ENCODE measurements at regions not wholly inside any gene's neighbourhood (a gene's known extent, or its start where the extent isn't known, plus 50 kb on each side); places are given as distances from the start of the nearest gene placed in this dataset.
"Not testable (repeated sequence)": the region's sequence is repeated elsewhere in the genome, so short reads cannot be mapped to it uniquely, and the experiment has no call there.

GRCh38 chr13:90557626-90558025, 789.9 kb upstream of the MIR17HG start:
- no peak for DNase-seq (ENCODE audit: low read depth in 4 of 4, low spot score in 2 of 4)

GRCh38 chr13:90562443-90562842, 785.0 kb upstream of the MIR17HG start:
- peak in 1 of 4 donors; percentile 21 for DNase-seq (ENCODE audit: low read depth in 4 of 4, low spot score in 2 of 4)

DNA sequence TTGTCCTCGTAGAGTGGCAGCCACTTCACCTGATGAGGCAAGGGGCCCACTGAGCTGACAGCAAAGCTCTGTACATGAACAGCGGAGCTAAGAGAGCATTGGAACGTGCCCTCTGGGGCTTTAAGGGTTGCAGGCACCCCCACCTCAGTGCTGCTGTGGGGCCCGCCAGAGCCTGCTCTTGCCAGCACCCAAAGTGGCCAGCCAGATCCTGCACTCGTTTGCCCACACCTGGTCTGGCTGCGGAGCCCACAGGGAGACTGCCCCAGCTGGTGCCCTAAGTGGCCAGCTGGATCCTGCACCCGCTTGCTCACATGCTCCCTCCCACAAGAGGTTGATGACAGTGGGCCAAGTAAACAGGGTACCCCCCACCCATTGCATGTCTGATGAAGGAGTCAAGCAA, 783.4 kb upstream of the MIR17HG start:
- DNase-seq (ENCODE audit: low read depth in 4 of 4, low spot score in 2 of 4): no peak

GRCh38 chr13:90564566-90564965, 782.9 kb upstream of the MIR17HG start:
- no peak for DNase-seq (ENCODE audit: low read depth in 4 of 4, low spot score in 2 of 4)

- no peak for DNase-seq (ENCODE audit: low read depth in 4 of 4, low spot score in 2 of 4)
Measured at GRCh38 chr13:90565985-90566713, 781.3 kb upstream of the MIR17HG start.

DNA sequence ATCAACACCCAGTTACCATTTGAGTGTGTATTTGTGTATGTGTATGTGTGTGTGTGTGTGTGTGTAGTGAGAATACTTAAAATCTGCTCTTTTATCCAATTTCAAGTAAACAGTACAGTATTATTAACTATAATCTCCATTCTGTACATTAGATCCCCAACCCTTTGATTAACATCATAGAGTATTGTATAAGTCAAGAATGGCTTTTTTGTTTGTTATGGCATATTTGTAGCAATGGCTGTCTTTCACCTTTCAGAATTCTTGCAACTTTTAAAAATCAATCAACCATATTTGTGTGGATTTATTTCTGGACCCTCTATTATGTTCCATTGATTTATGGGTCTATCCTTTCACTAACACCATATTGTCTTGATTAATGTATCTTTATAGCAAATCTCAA, 779.3 kb upstream of the MIR17HG start:
- DNase-seq (ENCODE audit: low read depth in 4 of 4, low spot score in 2 of 4): no peak

GRCh38 chr13:90576067-90576466, 771.4 kb upstream of the MIR17HG start:
- DNase-seq (ENCODE audit: low read depth in 4 of 4, low spot score in 2 of 4): no peak

DNA sequence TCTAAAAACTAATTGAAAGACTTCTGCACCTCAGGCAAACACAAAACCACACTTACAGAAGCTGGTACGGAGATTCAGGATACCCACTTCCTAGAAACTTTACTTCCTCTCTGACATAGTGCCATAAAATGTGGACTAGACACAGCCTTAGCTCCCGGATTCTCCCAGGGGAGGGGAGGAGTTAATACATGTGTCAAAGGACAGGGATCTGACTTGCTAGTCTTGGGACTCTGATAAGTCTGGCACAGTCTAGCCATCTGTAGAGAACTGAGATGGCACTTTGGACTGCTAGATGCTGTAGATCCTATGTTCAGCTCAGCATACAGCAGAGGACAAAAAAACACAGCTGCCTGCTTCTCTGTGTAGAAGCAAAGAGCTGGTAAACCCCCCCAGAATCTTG, 769.8 kb upstream of the MIR17HG start:
- no peak for DNase-seq (ENCODE audit: low read depth in 4 of 4, low spot score in 2 of 4)

- no peak for DNase-seq (ENCODE audit: low read depth in 4 of 4, low spot score in 2 of 4)
Measured at GRCh38 chr13:90585392-90585791, 762.1 kb upstream of the MIR17HG start.

- DNase-seq (ENCODE audit: low read depth in 4 of 4, low spot score in 2 of 4): no peak
Measured at GRCh38 chr13:90591260-90591926, 756.1 kb upstream of the MIR17HG start.

- DNase-seq (ENCODE audit: low read depth in 4 of 4, low spot score in 2 of 4): no peak
Measured at GRCh38 chr13:90591927-90592268, 755.6 kb upstream of the MIR17HG start.

DNA sequence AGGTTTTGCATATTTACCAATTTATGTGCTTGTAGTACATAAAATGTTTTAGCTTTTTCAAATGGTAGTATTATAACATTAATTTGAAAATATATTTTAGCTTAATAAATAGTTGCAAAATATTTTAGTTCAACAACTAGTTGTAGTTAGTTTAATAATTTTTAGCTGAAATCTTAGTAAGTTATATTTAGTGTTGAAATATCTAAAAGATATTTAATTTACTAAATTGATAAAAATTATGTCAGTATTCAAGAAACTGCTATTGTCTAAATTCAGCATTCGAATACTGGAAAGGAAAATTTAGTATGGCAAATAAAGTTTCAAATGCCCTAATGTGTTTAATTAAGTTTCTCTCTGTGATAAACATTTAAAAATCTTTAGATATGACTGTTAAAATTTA, 754.5 kb upstream of the MIR17HG start:
- DNase-seq (ENCODE audit: low read depth in 4 of 4, low spot score in 2 of 4): no peak

GRCh38 chr13:90594681-90595080, 752.8 kb upstream of the MIR17HG start:
- DNase-seq (ENCODE audit: low read depth in 4 of 4, low spot score in 2 of 4): no peak

GRCh38 chr13:90605664-90606063, 741.8 kb upstream of the MIR17HG start:
- DNase-seq (ENCODE audit: low read depth in 4 of 4, low spot score in 2 of 4): no peak

DNA sequence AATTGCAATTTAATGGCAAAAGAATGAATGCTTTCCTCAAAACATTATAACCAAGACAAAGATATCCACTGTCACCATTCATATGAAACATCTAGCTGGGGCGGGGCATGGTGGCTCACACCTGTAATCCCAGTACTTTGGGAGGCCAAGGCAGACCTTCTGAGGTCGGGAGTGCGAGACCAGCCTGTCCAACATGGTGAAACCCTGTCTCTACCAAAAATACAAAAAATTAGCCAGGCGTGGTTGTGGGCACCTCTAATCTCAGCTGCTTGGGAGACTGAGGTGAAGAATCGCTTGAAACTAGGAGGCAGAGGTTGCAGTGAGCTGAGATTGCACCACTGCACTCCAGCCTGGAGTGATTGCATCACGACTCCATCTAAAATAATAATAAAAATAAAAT, 740.6 kb upstream of the MIR17HG start:
- DNase-seq (ENCODE audit: low read depth in 4 of 4, low spot score in 2 of 4): not testable (repeated sequence)

GRCh38 chr13:90612391-90612790, 735.1 kb upstream of the MIR17HG start:
- DNase-seq (ENCODE audit: low read depth in 4 of 4, low spot score in 2 of 4): no peak

GRCh38 chr13:90613076-90613795, 734.3 kb upstream of the MIR17HG start:
- DNase-seq (ENCODE audit: low read depth in 4 of 4, low spot score in 2 of 4): no peak

DNA sequence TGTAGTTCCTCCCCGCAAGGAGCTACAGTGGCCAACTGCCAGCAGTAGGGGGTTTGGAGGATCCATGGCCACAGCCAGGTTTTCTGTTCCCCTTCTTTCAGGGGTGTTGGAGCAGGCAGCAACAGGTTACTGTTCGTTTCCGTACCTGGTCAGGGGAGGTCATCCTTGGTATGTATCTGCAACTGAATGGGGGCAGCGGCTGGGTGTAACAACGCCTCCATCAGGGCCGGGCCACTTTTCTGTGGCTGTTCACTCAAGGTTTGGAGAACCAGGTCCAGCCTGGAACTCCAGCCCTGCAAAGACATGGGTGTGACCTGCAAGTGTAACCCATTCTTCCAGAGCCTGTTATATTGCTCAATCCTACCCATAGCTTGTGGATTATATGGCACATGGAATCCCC, 732.3 kb upstream of the MIR17HG start:
- DNase-seq (ENCODE audit: low read depth in 4 of 4, low spot score in 2 of 4): no peak

DNA sequence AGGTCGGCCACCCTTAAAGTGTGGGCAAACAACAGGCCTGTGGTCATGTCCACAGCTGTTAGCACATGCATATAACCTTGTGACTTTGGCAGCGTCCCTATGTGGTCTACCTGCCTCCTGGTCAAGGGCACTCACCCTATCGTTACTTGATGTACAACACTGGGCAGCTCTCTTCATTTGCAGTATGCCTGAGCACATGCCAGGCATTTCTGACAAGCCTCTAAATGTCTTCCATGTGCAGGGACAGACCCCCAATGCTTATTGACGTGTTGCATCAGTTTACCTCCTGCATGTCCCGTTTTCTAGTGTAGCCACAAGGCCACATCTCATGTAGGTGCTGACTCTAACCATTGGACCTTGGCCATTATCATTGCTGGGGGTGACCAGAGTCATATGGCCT, 731.7 kb upstream of the MIR17HG start:
- DNase-seq (ENCODE audit: low read depth in 4 of 4, low spot score in 2 of 4): no peak

DNA sequence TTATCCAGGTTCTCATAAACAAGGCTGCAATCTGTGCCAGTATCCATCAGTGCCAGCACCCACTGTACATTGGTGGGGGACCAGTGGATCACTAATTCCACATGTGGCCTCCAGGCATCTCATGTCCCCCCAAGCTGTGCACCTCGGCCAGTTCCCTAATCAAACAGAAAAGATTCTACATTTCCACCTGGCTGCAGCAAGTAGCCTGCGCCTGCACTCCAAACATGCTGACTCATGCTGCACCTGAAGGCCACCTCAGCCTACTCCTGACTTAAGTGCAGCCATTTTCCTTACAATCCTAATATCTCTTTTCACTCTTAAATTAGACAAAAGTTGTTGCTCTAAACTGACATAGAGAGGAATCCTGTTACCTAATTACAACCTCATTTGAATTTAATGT, 729.4 kb upstream of the MIR17HG start:
- no peak for DNase-seq (ENCODE audit: low read depth in 4 of 4, low spot score in 2 of 4)

GRCh38 chr13:90622541-90622940, 724.9 kb upstream of the MIR17HG start:
- no peak for DNase-seq (ENCODE audit: low read depth in 4 of 4, low spot score in 2 of 4)

Data from left renal cortex interstitium (tissue), 4 donors.